SK-N-SH (cell line): ENCODE measurements at regions not wholly inside any gene's neighbourhood (a gene's known extent, or its start where the extent isn't known, plus 50 kb on each side); places are given as distances from the start of the nearest gene placed in this dataset.
A peak's percentile ranks its signal among the peaks of the same experiment; 100 is the strongest.

Experiments
- ELF1 ChIP-seq: IDR thresholded peaks from 2 replicates; pipeline ENCODE4 v1.4.0; 2012
- EP300 ChIP-seq, 2 experiments: IDR thresholded peaks; 2 replicates each; pipeline versions ENCODE4 v1.4.0 to v1.6.1; 2012; ENCODE audit warnings: borderline replicate concordance in 1 of 2, low read depth in 1 of 2, low read length in 1 of 2
- EZH2phosphoT487 ChIP-seq: fragments of 200-600 bp; sonication (generic); IDR thresholded peaks from 2 replicates; pipeline ENCODE4 v1.6.1; 2017; ENCODE audit warnings: low read depth, mixed run types, mild to moderate bottlenecking, antibody characterized with exemption, moderate library complexity, borderline replicate concordance
- GABPA ChIP-seq: IDR thresholded peaks from 2 replicates; pipeline ENCODE4 v1.4.0; 2012; ENCODE audit warnings: low read depth, mild to moderate bottlenecking
- MEF2A ChIP-seq: IDR thresholded peaks from 2 replicates; pipeline ENCODE4 v1.4.0; 2012; ENCODE audit warnings: low read depth, borderline replicate concordance
- PBX3 ChIP-seq: IDR thresholded peaks from 2 replicates; pipeline ENCODE4; 2012
- POLR2AphosphoS5 ChIP-seq: IDR thresholded peaks from 2 replicates; pipeline ENCODE4 v1.6.1; 2012; ENCODE audit warnings: low read depth, low read length
- REST ChIP-seq: IDR thresholded peaks from 2 replicates; pipeline ENCODE4 v1.6.1; 2012; ENCODE audit warnings: mild to moderate bottlenecking, low read depth, low read length, moderate library complexity
- SIN3A ChIP-seq: IDR thresholded peaks from 2 replicates; pipeline ENCODE4 v1.6.1; 2012; ENCODE audit warnings: low read depth, mild to moderate bottlenecking, low read length, moderate library complexity, borderline replicate concordance
- SMC3 ChIP-seq: IDR thresholded peaks from 2 replicates; pipeline ENCODE4 v1.6.1; 2012; ENCODE audit warnings: low read depth, low read length, improper control_type of control experiment
- TAF1 ChIP-seq: IDR thresholded peaks from 2 replicates; pipeline ENCODE4 v1.6.1; 2012; ENCODE audit warnings: low read depth, mild to moderate bottlenecking, low read length, moderate library complexity, borderline replicate concordance
- USF2 ChIP-seq: fragments of 150-350 bp; IDR thresholded peaks from 2 replicates; pipeline ENCODE4 v1.6.1; 2017; ENCODE audit warnings: antibody characterized with exemption, low read length, low read depth, borderline replicate concordance
- TF ChIP-seq, protein P1 (sequence below): fragments of 200-600 bp; sonication (generic); IDR thresholded peaks from 2 replicates; pipeline ENCODE4 v1.6.1; 2017; ENCODE audit warnings: antibody characterized with exemption, mild to moderate bottlenecking, moderate library complexity

DNA sequence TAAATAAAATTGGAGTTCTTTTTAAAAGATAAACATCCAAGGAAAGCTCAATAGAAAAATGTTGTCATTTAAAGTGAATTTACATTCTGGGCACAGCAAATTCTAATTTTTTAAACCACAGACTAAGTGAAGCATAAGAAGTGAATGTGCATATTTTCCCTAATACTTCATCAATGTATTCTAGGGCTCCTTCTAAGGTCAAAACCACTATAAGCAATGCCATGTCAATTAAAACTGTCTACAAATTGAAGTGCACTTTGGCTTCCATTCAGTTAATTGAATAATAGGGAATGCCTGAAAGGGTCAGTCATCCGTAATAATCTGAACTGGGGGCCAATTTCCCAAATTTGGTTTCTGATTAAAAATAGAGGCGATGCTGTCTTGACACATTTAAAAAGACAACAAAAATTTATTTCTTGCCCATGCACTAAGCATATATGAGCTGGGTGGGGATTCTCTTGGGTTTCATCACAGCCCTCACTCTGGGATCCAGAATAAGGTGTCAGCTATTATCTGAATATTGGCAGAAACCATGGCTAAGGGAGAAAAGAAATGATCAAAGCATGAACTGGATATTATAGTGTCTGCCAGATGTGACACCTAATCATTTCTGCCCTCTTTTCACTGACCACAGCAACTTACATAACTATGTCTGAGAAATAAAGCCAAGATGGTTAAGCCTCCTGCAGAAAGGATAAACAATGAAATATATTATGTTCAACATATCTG is 660.6 kb upstream of the B3GALT2 start:
- TF ChIP-seq EP300 (IDR thresholded peaks at IDR 0.05; ENCODE audit: borderline replicate concordance in 1 of 2, low read depth in 1 of 2, low read length in 1 of 2) (peak; percentile 11 to 49; a peak in 1 of 4 replicates), GABPA (no peak), MEF2A (no peak), ELF1 (no peak), REST (no peak), USF2 (no peak), TAF1 (no peak), PBX3 (peak; percentile 56; the same call in 1 of the 2 replicates), EZH2phosphoT487 (no peak), POLR2AphosphoS5 (no peak), SMC3 (no peak), SIN3A (no peak)
- TF ChIP-seq, protein P1, sequence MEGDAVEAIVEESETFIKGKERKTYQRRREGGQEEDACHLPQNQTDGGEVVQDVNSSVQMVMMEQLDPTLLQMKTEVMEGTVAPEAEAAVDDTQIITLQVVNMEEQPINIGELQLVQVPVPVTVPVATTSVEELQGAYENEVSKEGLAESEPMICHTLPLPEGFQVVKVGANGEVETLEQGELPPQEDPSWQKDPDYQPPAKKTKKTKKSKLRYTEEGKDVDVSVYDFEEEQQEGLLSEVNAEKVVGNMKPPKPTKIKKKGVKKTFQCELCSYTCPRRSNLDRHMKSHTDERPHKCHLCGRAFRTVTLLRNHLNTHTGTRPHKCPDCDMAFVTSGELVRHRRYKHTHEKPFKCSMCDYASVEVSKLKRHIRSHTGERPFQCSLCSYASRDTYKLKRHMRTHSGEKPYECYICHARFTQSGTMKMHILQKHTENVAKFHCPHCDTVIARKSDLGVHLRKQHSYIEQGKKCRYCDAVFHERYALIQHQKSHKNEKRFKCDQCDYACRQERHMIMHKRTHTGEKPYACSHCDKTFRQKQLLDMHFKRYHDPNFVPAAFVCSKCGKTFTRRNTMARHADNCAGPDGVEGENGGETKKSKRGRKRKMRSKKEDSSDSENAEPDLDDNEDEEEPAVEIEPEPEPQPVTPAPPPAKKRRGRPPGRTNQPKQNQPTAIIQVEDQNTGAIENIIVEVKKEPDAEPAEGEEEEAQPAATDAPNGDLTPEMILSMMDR = no peak
